Gastrocnemius medialis (tissue), 4 donors: ENCODE measurements at regions not wholly inside any gene's neighbourhood (a gene's known extent, or its start where the extent isn't known, plus 50 kb on each side); places are given as distances from the start of the nearest gene placed in this dataset.

Experiments used
- POLR2A ChIP-seq, 2 donors: fragments of 450-650 bp; IDR thresholded peaks; one replicate each; pipeline ENCODE4 v1.6.1; 2017; ENCODE audit warnings: antibody characterized with exemption in 2 of 2, mild to moderate bottlenecking in 2 of 2, moderate library complexity in 2 of 2
- TF ChIP-seq, protein P1 (sequence below), 5 experiments: fragments of 450-650 bp in 3 of 5; fragments of 200-600 bp in 2 of 5; sonication (generic) in 2 of 5; IDR thresholded peaks in 4 of 5; conservative IDR thresholded peaks in 1 of 5; 1 replicate in 4 of 5; 2 replicates in 1 of 5; pipeline ENCODE4 v1.5.1; 2016 to 2019; ENCODE audit warnings: antibody characterized with exemption in 5 of 5, mild to moderate bottlenecking in 3 of 5, moderate library complexity in 3 of 5

DNA sequence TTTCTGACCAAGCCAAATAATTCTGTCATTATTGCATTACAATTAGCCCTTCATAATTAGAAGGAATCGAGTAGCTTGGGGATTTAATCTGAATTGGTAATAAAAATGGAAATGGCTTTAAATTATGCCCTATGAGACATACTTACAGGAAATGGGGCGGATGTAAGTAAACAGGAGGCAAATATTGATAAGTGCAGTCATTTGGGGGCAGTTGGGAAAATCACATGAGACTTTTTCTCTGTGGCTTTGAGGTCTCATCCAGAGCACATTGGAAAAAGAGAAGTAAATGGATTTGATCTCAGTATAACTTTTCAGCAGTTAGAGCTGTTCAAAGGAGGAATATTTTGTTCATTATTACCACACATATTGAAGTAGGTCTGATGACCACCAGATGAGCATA, 307.8 kb upstream of the POM121L12 start:
- TF ChIP-seq, protein P1, sequence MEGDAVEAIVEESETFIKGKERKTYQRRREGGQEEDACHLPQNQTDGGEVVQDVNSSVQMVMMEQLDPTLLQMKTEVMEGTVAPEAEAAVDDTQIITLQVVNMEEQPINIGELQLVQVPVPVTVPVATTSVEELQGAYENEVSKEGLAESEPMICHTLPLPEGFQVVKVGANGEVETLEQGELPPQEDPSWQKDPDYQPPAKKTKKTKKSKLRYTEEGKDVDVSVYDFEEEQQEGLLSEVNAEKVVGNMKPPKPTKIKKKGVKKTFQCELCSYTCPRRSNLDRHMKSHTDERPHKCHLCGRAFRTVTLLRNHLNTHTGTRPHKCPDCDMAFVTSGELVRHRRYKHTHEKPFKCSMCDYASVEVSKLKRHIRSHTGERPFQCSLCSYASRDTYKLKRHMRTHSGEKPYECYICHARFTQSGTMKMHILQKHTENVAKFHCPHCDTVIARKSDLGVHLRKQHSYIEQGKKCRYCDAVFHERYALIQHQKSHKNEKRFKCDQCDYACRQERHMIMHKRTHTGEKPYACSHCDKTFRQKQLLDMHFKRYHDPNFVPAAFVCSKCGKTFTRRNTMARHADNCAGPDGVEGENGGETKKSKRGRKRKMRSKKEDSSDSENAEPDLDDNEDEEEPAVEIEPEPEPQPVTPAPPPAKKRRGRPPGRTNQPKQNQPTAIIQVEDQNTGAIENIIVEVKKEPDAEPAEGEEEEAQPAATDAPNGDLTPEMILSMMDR (IDR thresholded peaks at IDR 0.05 in 4 of 5, conservative IDR thresholded peaks at IDR 0.05 in 1 of 5), result no peak
- TF ChIP-seq POLR2A (IDR thresholded peaks at IDR 0.05), result no peak
